Psoas muscle (tissue), 7 donors: ENCODE measurements at regions not wholly inside any gene's neighbourhood (a gene's known extent, or its start where the extent isn't known, plus 50 kb on each side); places are given as distances from the start of the nearest gene placed in this dataset.

Experiments used
- ATAC-seq, 4 donors: fragments of 200-7000 bp; cut with Tn5 transposase; one replicate each; pipeline ENCODE4 v1.9.1; 2020; ENCODE audit warnings: moderate library complexity in 3 of 4, mild to moderate bottlenecking in 2 of 4
- DNase-seq, 2 donors: peaks; one replicate each; pipeline ENCODE4 v3.0.0-alpha.2; 2020
- H3K27ac ChIP-seq: fragments of 200-600 bp; one replicate; pipeline ENCODE4 v1.8.0; 2022
- H3K27me3 ChIP-seq, 3 donors: fragments of 200-600 bp in 1 of 3; one replicate each; pipeline versions ENCODE4 v1.6.1 to v1.8.0; 2013 to 2022; ENCODE audit warnings: low read length in 2 of 3, mild to moderate bottlenecking in 2 of 3, moderate library complexity in 1 of 3; ENCODE audit not compliant: insufficient read depth in 3 of 3
- H3K36me3 ChIP-seq, 2 donors: fragments of 200-600 bp in 1 of 2; one replicate each; pipeline versions ENCODE4 v1.6.1 to v1.8.0; 2013 to 2022; ENCODE audit warnings: low read depth in 1 of 2, mild to moderate bottlenecking in 1 of 2, moderate library complexity in 1 of 2; ENCODE audit not compliant: insufficient read depth in 1 of 2
- H3K4me1 ChIP-seq: fragments of 200-600 bp; one replicate; pipeline ENCODE4 v1.8.0; 2022
- H3K4me3 ChIP-seq: fragments of 200-600 bp; one replicate; pipeline ENCODE4 v1.8.0; 2022; ENCODE audit warnings: mild to moderate bottlenecking
- H3K9me3 ChIP-seq: fragments of 200-600 bp; one replicate; pipeline ENCODE4 v1.8.0; 2022
- WGBS, 3 donors: extraction: QIAGEN DNeasy Blood & Tissue Kit; methylation state at CpG; one replicate each; pipeline versions ENCODE4 v1.1.6 to v1.1.7; 2013; 5-methylcytosine and 5-hydroxymethylcytosine counted together
- intact Hi-C, 2 donors: fragments of 100-400 bp; cut with DNase I; formaldehyde crosslinking; loops; one replicate each; pipeline versions ENCODE4 v1.11.0 to v1.14.2; 2022
- TF ChIP-seq, protein P1 (sequence below): fragments of 200-600 bp; IDR thresholded peaks from one replicate; pipeline ENCODE4 v1.8.0; 2022; ENCODE audit warnings: antibody characterized with exemption
- donor health status: healthy with polysubstance abuse.
- donor health status: DM: no; HTN: no; CAD: no; lungs with moderate emphysema.
- donor health status: Bipolar disorder and iron deficiency.
- donor health status: healthy.
- donor health status: DM: yes; HTN: yes; CAD: no.
- donor health status: DM: no; HTN: no; CAD: no.
- donor health status: DM: yes; HTN: yes; CAD: no.

DNA sequence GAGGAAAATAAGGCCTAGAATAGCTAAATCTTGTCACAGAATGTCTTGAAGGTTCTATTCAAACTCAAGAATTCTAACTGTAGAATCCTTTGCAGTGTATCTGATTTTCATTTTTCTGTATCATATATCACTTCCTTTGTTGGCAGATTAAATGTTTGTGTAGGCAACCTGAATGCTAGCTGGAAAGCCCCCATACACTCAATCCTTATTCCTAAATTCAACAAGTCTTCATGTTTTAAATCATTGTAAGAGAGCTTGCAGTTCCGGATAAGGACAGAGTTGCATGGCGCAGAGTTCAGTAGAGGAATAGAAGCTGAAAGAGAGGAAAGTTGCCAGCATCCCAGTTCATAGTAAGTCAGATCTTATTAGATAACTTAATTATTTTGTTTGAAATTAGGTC lies 242.0 kb upstream of the SEMA6D start:
- 98 to 99% (median 98%) methylated on average over 2 of the region's 2 CpGs for WGBS, 3 donors
- ATAC-seq: no peak
- intact Hi-C loops: loop anchor here in 1 of 2 donors (10.0 kb wide), 1 partner anchor 281 kb away; no protein-coding TSS in a partner anchor
- TF ChIP-seq, protein P1, sequence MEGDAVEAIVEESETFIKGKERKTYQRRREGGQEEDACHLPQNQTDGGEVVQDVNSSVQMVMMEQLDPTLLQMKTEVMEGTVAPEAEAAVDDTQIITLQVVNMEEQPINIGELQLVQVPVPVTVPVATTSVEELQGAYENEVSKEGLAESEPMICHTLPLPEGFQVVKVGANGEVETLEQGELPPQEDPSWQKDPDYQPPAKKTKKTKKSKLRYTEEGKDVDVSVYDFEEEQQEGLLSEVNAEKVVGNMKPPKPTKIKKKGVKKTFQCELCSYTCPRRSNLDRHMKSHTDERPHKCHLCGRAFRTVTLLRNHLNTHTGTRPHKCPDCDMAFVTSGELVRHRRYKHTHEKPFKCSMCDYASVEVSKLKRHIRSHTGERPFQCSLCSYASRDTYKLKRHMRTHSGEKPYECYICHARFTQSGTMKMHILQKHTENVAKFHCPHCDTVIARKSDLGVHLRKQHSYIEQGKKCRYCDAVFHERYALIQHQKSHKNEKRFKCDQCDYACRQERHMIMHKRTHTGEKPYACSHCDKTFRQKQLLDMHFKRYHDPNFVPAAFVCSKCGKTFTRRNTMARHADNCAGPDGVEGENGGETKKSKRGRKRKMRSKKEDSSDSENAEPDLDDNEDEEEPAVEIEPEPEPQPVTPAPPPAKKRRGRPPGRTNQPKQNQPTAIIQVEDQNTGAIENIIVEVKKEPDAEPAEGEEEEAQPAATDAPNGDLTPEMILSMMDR: no peak
- H3K4me3 ChIP-seq: no peak overlapping the region
- peaks cover 18% of the 10 kb centered on the region for H3K4me1 ChIP-seq
- no peaks in the 10 kb centered on the region for H3K9me3 ChIP-seq
- no peak overlapping the region for H3K27ac ChIP-seq
- no peaks in the 10 kb centered on the region for H3K27me3 ChIP-seq
- no peaks in the 10 kb centered on the region for H3K36me3 ChIP-seq
- DNase-seq: no peak

DNA sequence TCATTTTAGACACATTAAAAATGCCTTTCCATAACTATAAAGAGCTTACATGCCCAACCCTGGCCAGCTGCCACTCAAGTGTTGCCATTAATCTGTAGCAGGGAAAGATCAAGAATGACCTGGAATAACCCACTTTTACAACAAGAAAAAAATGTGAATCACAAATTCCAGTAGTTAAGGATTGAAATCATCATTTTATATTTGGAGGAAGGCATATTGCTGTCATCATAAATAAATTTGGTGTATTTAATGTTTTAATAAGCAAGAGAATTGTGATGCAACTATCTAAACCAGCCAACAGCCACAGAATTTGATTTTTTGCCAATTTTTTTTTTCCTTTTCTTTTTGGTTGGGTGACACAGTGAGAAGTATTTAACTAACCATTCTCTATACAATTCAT lies 240.0 kb upstream of the SEMA6D start:
- intact Hi-C loops: loop anchor here in 1 of 2 donors (10.0 kb wide), 1 partner anchor 283 kb away; no protein-coding TSS in a partner anchor

DNA sequence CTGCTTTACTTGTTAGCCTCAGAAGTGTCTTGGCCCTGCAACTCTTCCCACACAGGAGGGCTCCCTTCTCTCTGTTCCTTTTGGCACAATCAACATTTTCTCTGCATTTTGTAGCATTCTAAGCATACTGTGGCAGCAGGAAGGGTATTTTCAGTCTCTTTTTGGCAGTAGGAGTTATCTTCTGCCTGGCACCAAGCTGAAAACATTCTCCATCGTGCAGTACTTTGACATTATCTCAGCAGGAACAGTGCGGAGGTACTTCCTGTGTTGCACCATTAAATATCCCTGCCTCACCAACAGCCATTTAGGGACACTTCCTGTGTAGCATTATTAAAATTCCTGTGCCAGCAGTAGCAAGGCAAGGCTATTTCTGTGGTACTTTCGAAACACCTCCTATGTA lies 233.2 kb upstream of the SEMA6D start:
- TF ChIP-seq, protein P1: no peak
- DNase-seq (no peak), ATAC-seq (no peak)
- H3K27me3 ChIP-seq: no peaks in the 10 kb centered on the region
- WGBS, 3 donors: 58 to 61% (median 59%) methylated on average over 3 of the region's 3 CpGs
- no peaks in the 10 kb centered on the region for H3K4me1 ChIP-seq
- no peaks in the 10 kb centered on the region for H3K9me3 ChIP-seq
- intact Hi-C loops: no loop called here
- H3K27ac ChIP-seq: no peak overlapping the region
- no peaks in the 10 kb centered on the region for H3K36me3 ChIP-seq
- no peak overlapping the region for H3K4me3 ChIP-seq

More for the DNA sequence above, 240.0 kb upstream of the SEMA6D start:
- H3K27ac ChIP-seq: no peak overlapping the region
- peaks cover 18% of the 10 kb centered on the region for H3K4me1 ChIP-seq
- H3K9me3 ChIP-seq: no peaks in the 10 kb centered on the region
- H3K27me3 ChIP-seq: no peaks in the 10 kb centered on the region
- no peak for ATAC-seq
- TF ChIP-seq, protein P1: no peak
- no peak for DNase-seq
- H3K36me3 ChIP-seq: no peaks in the 10 kb centered on the region
- no peak overlapping the region for H3K4me3 ChIP-seq

DNA sequence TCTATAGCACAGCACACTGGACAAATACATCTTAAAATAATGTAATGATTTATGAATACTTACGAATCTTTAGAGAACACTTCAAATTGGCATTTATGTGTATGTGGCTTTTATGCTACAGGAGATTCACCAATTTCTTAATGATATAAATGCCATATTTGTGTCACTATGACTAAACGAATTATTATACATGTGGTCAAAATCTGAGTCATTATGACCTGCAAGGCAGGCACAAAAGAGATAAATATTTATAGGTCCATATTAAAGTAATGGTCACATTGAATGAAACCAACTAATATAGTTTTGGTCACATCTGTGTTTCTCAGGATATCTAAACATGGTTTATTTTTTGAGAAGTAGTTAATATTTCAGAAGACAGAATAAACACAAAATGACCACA lies 232.3 kb upstream of the SEMA6D start:
- 83 to 88% (median 85%) methylated on average over 2 of the region's 2 CpGs for WGBS, 3 donors
- Histone ChIP-seq H3K4me1 (no peaks in the 10 kb centered on the region), H3K27ac (no peak overlapping the region), H3K36me3 (no peaks in the 10 kb centered on the region), H3K27me3 (no peaks in the 10 kb centered on the region), H3K4me3 (no peak overlapping the region), H3K9me3 (no peaks in the 10 kb centered on the region)
- DNase-seq (no peak), ATAC-seq (no peak)
- intact Hi-C loops: no loop called here
- TF ChIP-seq, protein P1: no peak

DNA sequence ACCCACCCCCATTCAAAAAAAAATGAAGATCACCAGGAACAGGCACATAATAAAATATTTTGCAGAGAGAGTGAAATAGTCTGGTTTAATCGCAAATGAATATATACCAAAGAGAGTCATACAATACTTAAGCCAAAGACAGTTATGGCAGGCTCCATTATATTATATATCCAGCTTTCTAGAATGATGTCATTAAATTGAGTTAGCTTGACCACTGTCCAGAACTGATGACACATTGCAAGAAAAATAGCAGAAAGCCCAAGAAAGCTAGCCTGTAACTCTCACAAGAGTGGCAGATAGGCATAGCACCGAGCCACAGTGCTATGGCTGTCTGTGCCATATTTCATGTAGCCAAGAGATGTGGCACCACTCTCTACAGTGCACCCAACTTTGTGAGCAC lies 231.9 kb upstream of the SEMA6D start:
- Histone ChIP-seq H3K4me1 (no peaks in the 10 kb centered on the region), H3K27ac (no peak overlapping the region), H3K36me3 (no peaks in the 10 kb centered on the region), H3K27me3 (no peaks in the 10 kb centered on the region), H3K9me3 (no peaks in the 10 kb centered on the region), H3K4me3 (no peak overlapping the region)
- intact Hi-C loops: no loop called here
- TF ChIP-seq, protein P1: no peak
- DNase-seq (no peak), ATAC-seq (no peak)
- WGBS, 3 donors: 67 to 76% (median 72%) methylated on average over 2 of the region's 2 CpGs
